Stimulated activated CD8-positive, alpha-beta memory T cell treated with anti-CD3 and anti-CD28 coated beads, Interleukin-15, amount 100 ng/mL, for 4 hours (primary cell): ENCODE measurements at regions not wholly inside any gene's neighbourhood (a gene's known extent, or its start where the extent isn't known, plus 50 kb on each side); places are given as distances from the start of the nearest gene placed in this dataset.

Experiments
- DNase-seq, 2 donors: peaks; one replicate each; pipeline ENCODE4 v3.0.0-alpha.2; 2020; ENCODE audit warnings: low read depth in 2 of 2

- no peak for DNase-seq
Observed at GRCh38 chr14:48874711-48875110, 711.5 kb downstream of the RPS29 start.

- DNase-seq = no peak
Observed at GRCh38 chr14:48857366-48857765, 728.8 kb downstream of the RPS29 start.

- no peak for DNase-seq
Observed at GRCh38 chr14:48853159-48853558, 733.0 kb downstream of the RPS29 start.

GRCh38 chr14:48849741-48850322 lies 736.3 kb downstream of the RPS29 start:
- DNase-seq = no peak

- DNase-seq = no peak
Observed at GRCh38 chr14:48842785-48843184, 743.4 kb downstream of the RPS29 start.

GRCh38 chr14:48826058-48826457 lies 760.1 kb downstream of the RPS29 start:
- DNase-seq = no peak

- no peak for DNase-seq
Observed at GRCh38 chr14:48814562-48814961, 771.6 kb downstream of the RPS29 start.

GRCh38 chr14:48805315-48805714 lies 780.9 kb downstream of the RPS29 start:
- no peak for DNase-seq

GRCh38 chr14:48792376-48793024 lies 793.7 kb downstream of the RPS29 start:
- no peak for DNase-seq

GRCh38 chr14:48788771-48789170 lies 797.4 kb downstream of the RPS29 start:
- DNase-seq = no peak

GRCh38 chr14:48786498-48786897 lies 799.7 kb downstream of the RPS29 start:
- no peak for DNase-seq

GRCh38 chr14:48771717-48772116 lies 814.5 kb downstream of the RPS29 start:
- no peak for DNase-seq

GRCh38 chr14:48751293-48751692 lies 834.9 kb downstream of the RPS29 start:
- no peak for DNase-seq

- DNase-seq = no peak
Observed at GRCh38 chr14:48748151-48748675, 838.0 kb downstream of the RPS29 start.

GRCh38 chr14:48747561-48748089 lies 838.6 kb downstream of the RPS29 start:
- DNase-seq = no peak

GRCh38 chr14:48744202-48744601 lies 842.0 kb downstream of the RPS29 start:
- DNase-seq = no peak

GRCh38 chr14:48738186-48738925 lies 847.8 kb downstream of the RPS29 start:
- no peak for DNase-seq

GRCh38 chr14:48735607-48736006 lies 850.6 kb downstream of the RPS29 start:
- DNase-seq = no peak

- no peak for DNase-seq
Observed at GRCh38 chr14:48731260-48731659, 854.9 kb downstream of the RPS29 start.

GRCh38 chr14:48726080-48726642 lies 860.0 kb downstream of the RPS29 start:
- DNase-seq = no peak

GRCh38 chr14:48725051-48725734 lies 861.0 kb downstream of the RPS29 start:
- no peak for DNase-seq
